ENCODE measurements at regions not wholly inside any gene's neighbourhood (a gene's known extent, or its start where the extent isn't known, plus 50 kb on each side); places are given as distances from the start of the nearest gene placed in this dataset.
A peak's percentile ranks its signal among the peaks of the same experiment; 100 is the strongest.

GRCh38 chr20:36082315-36082915 lies 72.1 kb upstream of the EPB41L1 start:
- TF ChIP-seq TEAD4 (IDR thresholded peaks at IDR 0.05): no peak
- no peak for TF ChIP-seq ZBTB7A (IDR thresholded peaks at IDR 0.05; ENCODE audit: low read depth)
- no peak for TF ChIP-seq CEBPB (IDR thresholded peaks at IDR 0.05)
- no peak for TF ChIP-seq TCF12 (IDR thresholded peaks at IDR 0.05; ENCODE audit: low read depth)
- TF ChIP-seq RAD21 (IDR thresholded peaks at IDR 0.05; ENCODE audit: low read depth): no peak
- no peak for TF ChIP-seq NFIC (IDR thresholded peaks at IDR 0.05)
- no peak for TF ChIP-seq FOXM1 (IDR thresholded peaks at IDR 0.05; ENCODE audit: borderline replicate concordance, low read depth)
- no peak for TF ChIP-seq REST (IDR thresholded peaks at IDR 0.05; ENCODE audit: low read depth)
- no peak for TF ChIP-seq YY1 (IDR thresholded peaks at IDR 0.05; ENCODE audit: low read depth)

GRCh38 chr20:36084356-36084755 lies 70.2 kb upstream of the EPB41L1 start:
- TF ChIP-seq RAD21 (IDR thresholded peaks at IDR 0.05; ENCODE audit: low read depth) (no peak), USF1 (IDR thresholded peaks at IDR 0.05) (no peak), YY1 (IDR thresholded peaks at IDR 0.05; ENCODE audit: low read depth) (no peak), TCF12 (IDR thresholded peaks at IDR 0.05; ENCODE audit: low read depth) (no peak), TAF1 (IDR thresholded peaks at IDR 0.05; ENCODE audit: low read depth) (no peak), NFIC (IDR thresholded peaks at IDR 0.05) (no peak), EGR1 (IDR thresholded peaks at IDR 0.05) (no peak), MAX (IDR thresholded peaks at IDR 0.05) (no peak), EP300 (IDR thresholded peaks at IDR 0.05; ENCODE audit: borderline replicate concordance) (no peak), ZBTB7A (IDR thresholded peaks at IDR 0.05; ENCODE audit: low read depth) (no peak)

- peak; percentile 81 for TF ChIP-seq USF1 (IDR thresholded peaks at IDR 0.05)
- no peak for TF ChIP-seq FOXM1 (IDR thresholded peaks at IDR 0.05; ENCODE audit: borderline replicate concordance, low read depth)
Measured at GRCh38 chr20:36084897-36085613, 69.5 kb upstream of the EPB41L1 start.

GRCh38 chr20:36085686-36086267 lies 68.8 kb upstream of the EPB41L1 start:
- TF ChIP-seq ZBTB7A (IDR thresholded peaks at IDR 0.05; ENCODE audit: low read depth) (0 out of 2 replicates have a peak, but pooled peaks have one; percentile 32), EP300 (IDR thresholded peaks at IDR 0.05; ENCODE audit: borderline replicate concordance) (peak; percentile 47; the same call in 1 of the 2 replicates), TEAD4 (IDR thresholded peaks at IDR 0.05) (no peak; the same call in 1 of the 2 replicates)

- no peak for TF ChIP-seq MAX (IDR thresholded peaks at IDR 0.05)
- no peak for TF ChIP-seq EGR1 (IDR thresholded peaks at IDR 0.05)
- no peak for TF ChIP-seq TAF1 (IDR thresholded peaks at IDR 0.05; ENCODE audit: low read depth)
Measured at GRCh38 chr20:36086767-36087166, 67.8 kb upstream of the EPB41L1 start.

GRCh38 chr20:36090223-36090622 lies 64.3 kb upstream of the EPB41L1 start:
- TF ChIP-seq ZBTB7A (IDR thresholded peaks at IDR 0.05; ENCODE audit: low read depth) (no peak), USF1 (IDR thresholded peaks at IDR 0.05) (no peak), EGR1 (IDR thresholded peaks at IDR 0.05) (no peak), TCF12 (IDR thresholded peaks at IDR 0.05; ENCODE audit: low read depth) (no peak), FOXM1 (IDR thresholded peaks at IDR 0.05; ENCODE audit: borderline replicate concordance, low read depth) (no peak), CREB1 (IDR thresholded peaks at IDR 0.05; ENCODE audit: low read depth) (no peak), NFIC (IDR thresholded peaks at IDR 0.05) (no peak), EP300 (IDR thresholded peaks at IDR 0.05; ENCODE audit: borderline replicate concordance) (no peak), MAX (IDR thresholded peaks at IDR 0.05) (no peak), YY1 (IDR thresholded peaks at IDR 0.05; ENCODE audit: low read depth) (no peak), CEBPB (IDR thresholded peaks at IDR 0.05) (no peak)
